Transverse colon (tissue), 4 donors: ENCODE measurements at regions not wholly inside any gene's neighbourhood (a gene's known extent, or its start where the extent isn't known, plus 50 kb on each side); places are given as distances from the start of the nearest gene placed in this dataset.

Experiments
- DNase-seq: peaks from one replicate; pipeline ENCODE4 v3.0.0-alpha.2; 2019
- H3K27ac ChIP-seq, 4 donors: fragments of 200-600 bp; sonication (generic); 2 replicates each; pipeline ENCODE4 v1.5.1; 2016 to 2018; ENCODE audit warnings: inconsistent platforms in 4 of 4
- H3K27me3 ChIP-seq: fragments of 200-600 bp; sonication (generic); 2 replicates; pipeline ENCODE4 v1.5.1; 2017; ENCODE audit warnings: inconsistent platforms
- H3K36me3 ChIP-seq, 4 donors: fragments of 200-600 bp; sonication (generic); 2 replicates each; pipeline ENCODE4 v1.5.1; 2017 to 2019; ENCODE audit warnings: inconsistent platforms in 4 of 4
- H3K4me1 ChIP-seq, 4 donors: fragments of 200-600 bp; sonication (generic); 2 replicates each; pipeline ENCODE4 v1.5.1; 2017 to 2020; ENCODE audit warnings: inconsistent platforms in 4 of 4
- H3K4me3 ChIP-seq, 4 donors: fragments of 200-600 bp; sonication (generic); 1 replicate in 1 of 4; 2 replicates in 3 of 4; pipeline versions ENCODE4 v1.5.1 to v1.6.1; 2017 to 2019; ENCODE audit warnings: inconsistent platforms in 4 of 4
- H3K9me3 ChIP-seq, 2 donors: fragments of 200-600 bp; sonication (generic); 2 replicates each; pipeline ENCODE4 v1.5.1; 2017 to 2019; ENCODE audit warnings: inconsistent platforms in 2 of 2
- EP300 ChIP-seq: sonication (generic); formaldehyde crosslinking; IDR thresholded peaks from one replicate; pipeline ENCODE4 v1.6.1; 2017; ENCODE audit warnings: antibody characterized with exemption, low read depth
- POLR2A ChIP-seq: fragments of 450-650 bp; IDR thresholded peaks from one replicate; pipeline ENCODE4 v1.6.1; 2016; ENCODE audit warnings: antibody characterized with exemption, mild to moderate bottlenecking, moderate library complexity
- POLR2AphosphoS5 ChIP-seq, 3 donors: sonication (generic); formaldehyde crosslinking; IDR thresholded peaks; one replicate each; pipeline ENCODE4 v1.6.1; 2016; ENCODE audit warnings: antibody characterized with exemption in 3 of 3
- WGBS, 2 donors: methylation state at CpG; one replicate each; pipeline ENCODE4 v1.1.5; 2018; ENCODE audit warnings: low coverage in 1 of 2; 5-methylcytosine and 5-hydroxymethylcytosine counted together
- in situ Hi-C, 4 donors: fragments of 200-750 bp; cut with MboI; loops; one replicate each; pipeline versions ENCODE4 v1.15.0 to v1.15.1; 2017; ENCODE audit warnings: low sequenced_read_pairs in 3 of 4, low pct_ligation_motif_present in 1 of 4, low pct_unique_long_range_greater_than_20kb in 1 of 4
- intact Hi-C: fragments of 100-400 bp; cut with DNase I; formaldehyde crosslinking; loops from one replicate; pipeline ENCODE4 v1.15.1; 2023; ENCODE audit warnings: low total_unique reads
- TF ChIP-seq, protein P1 (sequence below), 5 experiments: fragments of 200-600 bp in 3 of 5; fragments of 450-650 bp in 2 of 5; sonication (generic) in 3 of 5; IDR thresholded peaks; 1 replicate in 2 of 5; 2 replicates in 3 of 5; pipeline ENCODE4 v1.5.1; 2016 to 2017; ENCODE audit warnings: antibody characterized with exemption in 5 of 5, inconsistent platforms in 3 of 5, mild to moderate bottlenecking in 2 of 5, moderate library complexity in 1 of 5

- 18 to 31% methylated on average over 1 of the region's 1 CpG for WGBS, 2 donors
- no peaks in the 10 kb centered on the region for H3K9me3 ChIP-seq
- no peaks in the 10 kb centered on the region for H3K27me3 ChIP-seq
- in situ Hi-C loops (no loop called here), intact Hi-C loops (no loop called here)
- H3K4me3 ChIP-seq = no peak overlapping the region
- no peak for DNase-seq
- TF ChIP-seq EP300 (no peak), POLR2A (no peak), POLR2AphosphoS5 (IDR thresholded peaks at IDR 0.05) (no peak)
- TF ChIP-seq, protein P1, sequence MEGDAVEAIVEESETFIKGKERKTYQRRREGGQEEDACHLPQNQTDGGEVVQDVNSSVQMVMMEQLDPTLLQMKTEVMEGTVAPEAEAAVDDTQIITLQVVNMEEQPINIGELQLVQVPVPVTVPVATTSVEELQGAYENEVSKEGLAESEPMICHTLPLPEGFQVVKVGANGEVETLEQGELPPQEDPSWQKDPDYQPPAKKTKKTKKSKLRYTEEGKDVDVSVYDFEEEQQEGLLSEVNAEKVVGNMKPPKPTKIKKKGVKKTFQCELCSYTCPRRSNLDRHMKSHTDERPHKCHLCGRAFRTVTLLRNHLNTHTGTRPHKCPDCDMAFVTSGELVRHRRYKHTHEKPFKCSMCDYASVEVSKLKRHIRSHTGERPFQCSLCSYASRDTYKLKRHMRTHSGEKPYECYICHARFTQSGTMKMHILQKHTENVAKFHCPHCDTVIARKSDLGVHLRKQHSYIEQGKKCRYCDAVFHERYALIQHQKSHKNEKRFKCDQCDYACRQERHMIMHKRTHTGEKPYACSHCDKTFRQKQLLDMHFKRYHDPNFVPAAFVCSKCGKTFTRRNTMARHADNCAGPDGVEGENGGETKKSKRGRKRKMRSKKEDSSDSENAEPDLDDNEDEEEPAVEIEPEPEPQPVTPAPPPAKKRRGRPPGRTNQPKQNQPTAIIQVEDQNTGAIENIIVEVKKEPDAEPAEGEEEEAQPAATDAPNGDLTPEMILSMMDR (IDR thresholded peaks at IDR 0.05) = no peak
- H3K4me1 ChIP-seq = no peaks in the 10 kb centered on the region
- no peaks in the 10 kb centered on the region for H3K36me3 ChIP-seq
- H3K27ac ChIP-seq = no peak overlapping the region
These were observed 671.9 kb downstream of the SUCLG1 start for GRCh38 chr2:83787189-83787588.

- H3K27ac ChIP-seq = no peak overlapping the region
- H3K4me3 ChIP-seq = no peak overlapping the region
- no peaks in the 10 kb centered on the region for H3K4me1 ChIP-seq
- no peaks in the 10 kb centered on the region for H3K36me3 ChIP-seq
- no peak for DNase-seq
- TF ChIP-seq, protein P1 (IDR thresholded peaks at IDR 0.05) = no peak
- TF ChIP-seq POLR2A = no peak
- no peak for TF ChIP-seq EP300
- intact Hi-C loops (no loop called here), in situ Hi-C loops (no loop called here)
- no peaks in the 10 kb centered on the region for H3K9me3 ChIP-seq
- no peaks in the 10 kb centered on the region for H3K27me3 ChIP-seq
- WGBS, 2 donors = 81% methylated on average over 3 to 4 of the region's 4 CpGs
These were observed 672.9 kb downstream of the SUCLG1 start for GRCh38 chr2:83786140-83786539.

DNA sequence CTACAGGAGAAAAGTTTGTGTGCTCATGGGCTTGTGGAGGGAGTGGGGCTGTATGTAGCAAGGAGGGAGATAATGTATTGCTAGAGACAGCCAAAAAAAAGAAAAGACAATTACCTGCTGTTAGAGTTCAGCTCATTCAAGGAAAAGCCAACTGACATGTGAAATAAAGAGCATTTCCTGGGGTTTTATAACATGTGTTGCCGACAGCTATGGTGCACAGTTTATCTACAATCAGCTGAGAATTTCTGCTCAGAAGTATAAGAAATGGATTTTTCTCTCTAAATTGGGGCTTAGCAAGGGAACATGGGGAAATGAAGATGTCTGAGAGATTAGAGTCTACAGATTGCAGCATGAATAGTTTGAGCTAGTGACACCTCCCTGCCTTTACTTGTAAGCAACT, 674.1 kb downstream of the SUCLG1 start:
- WGBS, 2 donors = 31 to 38% methylated on average over 1 of the region's 1 CpG
- no peak for DNase-seq
- no peak overlapping the region for H3K4me3 ChIP-seq
- no peaks in the 10 kb centered on the region for H3K27me3 ChIP-seq
- H3K36me3 ChIP-seq = no peaks in the 10 kb centered on the region
- intact Hi-C loops = no loop called here
- no peak overlapping the region for H3K27ac ChIP-seq
- TF ChIP-seq, protein P1 (IDR thresholded peaks at IDR 0.05) = no peak
- TF ChIP-seq POLR2A = no peak
- no peak for TF ChIP-seq POLR2AphosphoS5 (IDR thresholded peaks at IDR 0.05)
- no peak for TF ChIP-seq EP300
- in situ Hi-C loops = no loop called here
- H3K9me3 ChIP-seq = no peaks in the 10 kb centered on the region
- H3K4me1 ChIP-seq = no peaks in the 10 kb centered on the region

DNA sequence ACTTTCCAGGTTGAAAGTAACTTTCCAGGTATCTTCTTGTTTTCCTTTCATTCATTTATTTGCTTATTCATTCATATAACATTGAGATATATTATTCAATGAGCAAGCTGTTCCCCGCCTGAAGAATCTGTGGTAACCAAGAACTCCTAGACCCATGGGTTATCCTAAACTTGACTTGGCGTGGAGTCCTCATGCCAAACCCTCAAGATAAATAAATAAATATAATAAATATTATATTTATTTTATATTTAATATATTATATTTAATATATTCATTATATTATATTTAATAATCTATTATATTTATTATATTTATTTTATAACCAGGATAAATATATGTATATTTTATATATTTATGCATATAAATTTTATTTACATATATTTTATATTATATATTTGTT, 674.8 kb downstream of the SUCLG1 start:
- TF ChIP-seq POLR2A = no peak
- no peak for TF ChIP-seq EP300
- TF ChIP-seq POLR2AphosphoS5 (IDR thresholded peaks at IDR 0.05) = no peak
- TF ChIP-seq, protein P1 (IDR thresholded peaks at IDR 0.05) = no peak
- Histone ChIP-seq H3K4me1 (no peaks in the 10 kb centered on the region), H3K4me3 (no peak overlapping the region), H3K27ac (no peak overlapping the region), H3K27me3 (no peaks in the 10 kb centered on the region), H3K9me3 (no peaks in the 10 kb centered on the region), H3K36me3 (no peaks in the 10 kb centered on the region)
- WGBS, 2 donors = 89 to 100% methylated on average over 2 of the region's 2 CpGs
- no peak for DNase-seq
- intact Hi-C loops = no loop called here
- in situ Hi-C loops = no loop called here
